HG03175 (cell line): ENCODE measurements at regions not wholly inside any gene's neighbourhood (a gene's known extent, or its start where the extent isn't known, plus 50 kb on each side); places are given as distances from the start of the nearest gene placed in this dataset.

Source experiments
- ATAC-seq: cut with Tn5 transposase; IDR thresholded peaks from one replicate; pipeline ENCODE4 v1.9.1; 2021; ENCODE audit warnings: mild to moderate bottlenecking, moderate library complexity; ENCODE audit not compliant: unreplicated experiment

GRCh38 chr10:58140691-58141347 is 126.9 kb downstream of the IPMK start:
- no peak for ATAC-seq

GRCh38 chr10:58140054-58140453 is 127.6 kb downstream of the IPMK start:
- ATAC-seq, result no peak

DNA sequence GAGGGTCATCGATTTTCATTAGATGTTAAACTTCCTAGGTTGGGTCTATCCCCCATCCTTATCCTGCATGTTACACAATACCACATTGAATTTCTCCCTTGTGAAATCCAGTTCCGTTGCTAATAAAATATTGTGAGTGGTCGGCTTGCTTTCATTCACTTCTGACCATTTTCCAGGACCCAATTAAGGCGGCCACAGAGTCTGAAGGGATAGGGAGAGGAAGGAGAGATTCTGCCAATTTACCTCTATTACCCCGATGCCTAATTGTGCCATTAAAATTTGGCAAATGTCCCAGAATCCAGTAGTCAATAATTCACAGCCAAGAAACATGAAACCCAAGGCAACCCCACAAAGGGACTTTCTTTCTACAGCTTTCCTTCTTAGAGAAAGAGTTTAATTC is 129.9 kb downstream of the IPMK start:
- ATAC-seq, result no peak

DNA sequence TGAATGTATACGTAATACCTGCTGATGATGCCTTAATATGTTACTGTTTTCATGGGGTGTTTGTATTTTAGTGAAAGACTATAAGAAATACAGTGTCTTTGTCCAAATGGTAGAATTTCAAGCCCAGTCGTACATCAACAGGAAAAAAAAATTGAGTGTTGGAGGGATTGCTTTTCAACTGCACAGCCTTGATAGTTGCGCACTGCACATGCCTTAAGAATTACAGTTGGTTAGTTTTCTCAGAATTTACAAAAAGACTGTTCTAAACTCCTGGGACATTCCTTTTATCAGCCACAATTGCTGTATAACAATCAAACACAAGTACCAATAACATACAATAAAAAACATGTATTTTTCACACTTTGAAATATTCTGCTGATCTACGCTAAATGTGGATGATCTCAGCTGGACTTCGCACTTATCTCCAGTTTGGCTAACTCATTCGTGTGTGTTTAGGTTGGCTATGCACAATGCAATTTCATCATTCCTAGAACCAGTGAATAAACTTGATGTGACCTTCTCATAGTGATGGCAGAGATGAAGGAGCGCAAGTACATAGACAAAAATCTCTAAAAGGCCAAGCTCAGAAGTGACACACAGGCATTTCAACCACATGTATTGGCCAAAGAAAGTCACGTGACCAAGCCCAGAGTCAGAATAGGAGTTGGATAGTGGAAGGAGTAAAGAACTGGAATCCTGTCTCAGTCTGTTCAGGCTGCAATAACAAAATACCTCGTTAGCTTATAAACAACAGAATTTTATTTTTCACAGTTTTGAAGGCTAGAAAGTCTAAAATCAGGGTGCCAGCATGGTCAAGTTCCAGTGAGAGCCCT is 152.3 kb downstream of the IPMK start:
- no peak for ATAC-seq

GRCh38 chr10:58109731-58110130 is 158.0 kb downstream of the IPMK start:
- no peak for ATAC-seq

- no peak for ATAC-seq
Observed at GRCh38 chr10:58107506-58107905, 160.2 kb downstream of the IPMK start.

GRCh38 chr10:58106211-58107035 is 161.3 kb downstream of the IPMK start:
- ATAC-seq, result no peak

- ATAC-seq, result no peak
Observed at GRCh38 chr10:58104351-58104751, 163.3 kb downstream of the IPMK start.

GRCh38 chr10:58102897-58103296 is 164.8 kb downstream of the IPMK start:
- no peak for ATAC-seq

- no peak for ATAC-seq
Observed at GRCh38 chr10:58101682-58102081, 166.0 kb downstream of the IPMK start.

GRCh38 chr10:58094985-58095718 is 172.5 kb downstream of the IPMK start:
- no peak for ATAC-seq

GRCh38 chr10:58091886-58092285 is 175.8 kb downstream of the IPMK start:
- no peak for ATAC-seq

DNA sequence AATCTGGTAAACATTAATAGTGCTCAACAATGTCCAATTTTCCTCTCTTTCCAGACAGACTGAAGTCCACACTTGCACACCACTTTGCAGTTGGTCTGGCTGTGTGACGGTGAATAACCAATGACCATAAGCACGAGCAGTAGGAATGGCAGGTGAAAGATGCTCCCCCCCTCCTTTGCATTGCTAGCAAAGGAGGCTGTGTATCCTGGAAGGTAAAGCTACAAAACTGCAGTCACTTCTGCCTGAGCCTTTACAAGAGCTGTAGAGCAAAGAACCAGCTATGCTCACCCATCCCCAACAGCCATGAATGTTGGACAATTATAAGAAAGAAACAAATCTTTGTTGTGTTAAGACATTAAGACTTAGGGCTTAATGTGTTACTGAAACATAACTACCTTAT is 178.0 kb downstream of the IPMK start:
- ATAC-seq, result no peak

GRCh38 chr10:58087896-58088295 is 179.8 kb downstream of the IPMK start:
- no peak for ATAC-seq

DNA sequence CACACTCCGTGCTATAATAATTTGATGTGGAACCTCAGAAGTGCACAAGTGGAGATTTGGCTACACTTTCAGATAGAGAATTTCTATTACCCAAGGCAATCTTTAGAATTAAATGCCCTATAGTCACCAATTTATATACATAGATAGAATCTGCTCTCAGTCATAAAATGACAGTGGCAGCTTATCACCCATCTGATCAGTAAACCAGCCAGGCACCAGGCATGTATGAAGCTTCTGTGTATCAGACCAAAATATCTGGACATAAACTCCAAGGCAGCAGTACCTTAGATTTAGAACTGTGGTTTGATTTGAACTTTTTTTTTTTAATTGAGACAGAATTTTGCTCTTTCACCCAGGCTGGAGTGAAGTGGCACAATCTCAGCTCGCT is 180.9 kb downstream of the IPMK start:
- no peak for ATAC-seq

GRCh38 chr10:58086144-58086762 is 181.4 kb downstream of the IPMK start:
- no peak for ATAC-seq

DNA sequence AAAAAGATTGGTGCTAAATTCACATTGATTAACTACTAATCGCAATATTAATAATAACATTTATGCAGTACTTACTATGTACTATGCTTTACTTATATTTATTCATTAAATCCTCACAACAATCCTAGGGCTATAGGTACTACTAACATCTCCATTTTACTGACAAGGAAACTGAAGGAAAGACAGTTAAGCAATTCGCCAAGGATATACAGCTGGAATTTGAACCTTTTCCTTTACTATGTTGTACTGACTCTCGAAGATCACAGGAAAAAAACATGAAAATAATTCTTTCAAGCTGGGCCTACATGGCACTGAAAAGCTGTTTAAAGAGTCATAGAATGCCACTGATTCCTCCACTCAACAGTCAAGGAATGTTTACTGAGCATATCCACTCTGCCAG is 185.4 kb downstream of the IPMK start:
- ATAC-seq, result no peak

DNA sequence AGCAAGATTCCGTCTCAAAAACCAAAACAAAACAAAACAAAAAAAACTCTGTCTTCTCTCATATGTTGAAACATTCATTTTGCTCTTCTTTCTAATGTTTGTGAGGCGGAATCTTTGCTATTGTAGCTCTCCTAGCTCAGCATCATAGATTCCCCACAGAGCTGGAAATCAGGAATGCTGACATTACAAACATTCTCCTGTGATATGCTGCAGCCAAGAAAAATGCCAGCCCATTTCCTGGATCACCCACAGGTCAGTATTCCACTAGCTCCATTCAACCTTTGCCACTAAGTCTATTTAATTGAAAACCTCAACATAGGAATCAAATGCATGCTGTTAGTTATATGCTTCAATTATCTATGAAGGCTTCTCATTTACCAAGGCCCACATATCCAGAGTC is 186.3 kb downstream of the IPMK start:
- no peak for ATAC-seq

GRCh38 chr10:58079461-58079860 is 188.2 kb downstream of the IPMK start:
- ATAC-seq, result no peak

DNA sequence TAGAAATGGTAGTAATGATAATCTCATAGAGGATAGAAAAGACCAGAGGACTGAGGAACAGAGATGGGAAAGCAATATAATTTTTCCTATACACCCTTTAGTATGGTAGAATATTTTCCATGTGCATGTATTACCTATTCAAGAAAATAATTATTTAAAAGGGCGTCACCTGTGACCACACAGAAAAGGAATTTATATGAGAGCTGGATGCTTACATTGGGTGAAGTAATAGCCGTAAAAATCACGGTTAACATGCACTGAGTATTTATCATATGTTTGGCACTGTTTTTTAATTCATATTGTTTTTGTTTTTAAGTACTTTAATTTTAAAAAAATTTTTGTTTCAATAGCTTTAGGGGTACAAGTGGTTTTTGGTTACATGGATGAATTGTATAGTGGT is 195.1 kb downstream of the IPMK start:
- ATAC-seq, result no peak

DNA sequence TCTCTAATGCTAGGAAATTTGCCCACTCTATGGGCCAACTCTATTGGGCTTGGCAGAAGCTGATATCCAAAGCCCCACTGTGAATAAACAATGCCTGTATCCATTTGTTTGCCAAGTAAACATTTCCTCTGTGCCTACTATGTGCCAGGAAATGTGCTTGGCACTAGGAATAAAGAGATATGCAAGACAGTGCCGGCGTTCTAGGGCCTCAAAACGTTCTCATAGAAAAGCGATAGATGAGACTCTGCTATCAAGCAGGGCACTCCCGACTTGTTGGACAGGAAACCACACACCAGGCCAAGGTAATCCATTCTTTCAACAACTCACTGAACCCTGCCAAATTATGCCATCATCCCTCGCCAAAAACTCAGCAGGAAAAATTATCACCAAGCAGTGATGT is 196.7 kb downstream of the IPMK start:
- no peak for ATAC-seq
